Progenitor cell of endocrine pancreas (in vitro differentiated cells): ENCODE measurements at regions not wholly inside any gene's neighbourhood (a gene's known extent, or its start where the extent isn't known, plus 50 kb on each side); places are given as distances from the start of the nearest gene placed in this dataset.

Experiments
- DNase-seq: peaks from one replicate; pipeline ENCODE4 v3.0.0; 2021; ENCODE audit warnings: low spot score; ENCODE audit not compliant: unreplicated experiment
- H3K27ac Mint-ChIP-seq: 2 replicates; pipeline ENCODE4 v1.8.0; 2021; ENCODE audit warnings: mild to moderate bottlenecking, moderate library complexity, mixed read lengths
- H3K27me3 Mint-ChIP-seq: 2 replicates; pipeline ENCODE4 v1.8.0; 2021; ENCODE audit warnings: mixed read lengths
- H3K36me3 Mint-ChIP-seq: 2 replicates; pipeline ENCODE4 v1.8.0; 2022; ENCODE audit warnings: mixed read lengths; ENCODE audit not compliant: insufficient read depth
- H3K4me1 Mint-ChIP-seq: 2 replicates; pipeline ENCODE4 v1.8.0; 2021; ENCODE audit warnings: low read depth, mixed read lengths
- H3K4me3 Mint-ChIP-seq: 2 replicates; pipeline ENCODE4 v1.8.0; 2021; ENCODE audit warnings: low read depth, mild to moderate bottlenecking, moderate library complexity, mixed read lengths
- H3K9me3 Mint-ChIP-seq: 2 replicates; pipeline ENCODE4 v1.8.0; 2021; ENCODE audit warnings: low read depth, mixed read lengths
- TF ChIP-seq, protein P1 (sequence below): fragments of 200-600 bp; sonication (generic); IDR thresholded peaks from one replicate; pipeline ENCODE4 v1.5.0; 2021; ENCODE audit warnings: antibody characterized with exemption, mild to moderate bottlenecking; ENCODE audit not compliant: unreplicated experiment

DNA sequence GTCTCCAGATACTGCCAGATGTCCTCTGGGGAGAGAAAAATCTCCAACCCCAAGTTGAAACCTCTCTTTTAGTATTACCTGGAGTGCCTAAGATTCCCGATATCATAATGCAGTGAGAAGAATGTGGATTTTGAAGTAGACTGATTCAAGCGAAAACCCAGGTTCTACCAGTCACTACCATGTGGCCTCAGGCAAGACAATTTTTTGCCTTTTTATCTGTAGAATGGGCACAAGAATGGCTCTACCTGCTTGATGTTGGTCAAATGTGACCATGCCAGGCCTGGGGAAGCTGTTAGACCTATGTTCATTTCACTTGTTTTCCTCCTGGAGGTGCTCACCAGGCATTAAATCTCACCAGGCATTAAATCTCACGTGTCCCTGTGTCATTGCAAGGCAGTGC, 131.3 kb downstream of the DDX1 start:
- TF ChIP-seq, protein P1, sequence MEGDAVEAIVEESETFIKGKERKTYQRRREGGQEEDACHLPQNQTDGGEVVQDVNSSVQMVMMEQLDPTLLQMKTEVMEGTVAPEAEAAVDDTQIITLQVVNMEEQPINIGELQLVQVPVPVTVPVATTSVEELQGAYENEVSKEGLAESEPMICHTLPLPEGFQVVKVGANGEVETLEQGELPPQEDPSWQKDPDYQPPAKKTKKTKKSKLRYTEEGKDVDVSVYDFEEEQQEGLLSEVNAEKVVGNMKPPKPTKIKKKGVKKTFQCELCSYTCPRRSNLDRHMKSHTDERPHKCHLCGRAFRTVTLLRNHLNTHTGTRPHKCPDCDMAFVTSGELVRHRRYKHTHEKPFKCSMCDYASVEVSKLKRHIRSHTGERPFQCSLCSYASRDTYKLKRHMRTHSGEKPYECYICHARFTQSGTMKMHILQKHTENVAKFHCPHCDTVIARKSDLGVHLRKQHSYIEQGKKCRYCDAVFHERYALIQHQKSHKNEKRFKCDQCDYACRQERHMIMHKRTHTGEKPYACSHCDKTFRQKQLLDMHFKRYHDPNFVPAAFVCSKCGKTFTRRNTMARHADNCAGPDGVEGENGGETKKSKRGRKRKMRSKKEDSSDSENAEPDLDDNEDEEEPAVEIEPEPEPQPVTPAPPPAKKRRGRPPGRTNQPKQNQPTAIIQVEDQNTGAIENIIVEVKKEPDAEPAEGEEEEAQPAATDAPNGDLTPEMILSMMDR = no peak
- Mint-ChIP-seq H3K4me1 (peaks cover 6% of the 10 kb centered on the region), H3K27ac (no peak overlapping the region), H3K27me3 (peaks cover 56% of the 10 kb centered on the region), H3K36me3 (no peaks in the 10 kb centered on the region), H3K9me3 (no peaks in the 10 kb centered on the region), H3K4me3 (no peak overlapping the region)
- DNase-seq = no peak

DNA sequence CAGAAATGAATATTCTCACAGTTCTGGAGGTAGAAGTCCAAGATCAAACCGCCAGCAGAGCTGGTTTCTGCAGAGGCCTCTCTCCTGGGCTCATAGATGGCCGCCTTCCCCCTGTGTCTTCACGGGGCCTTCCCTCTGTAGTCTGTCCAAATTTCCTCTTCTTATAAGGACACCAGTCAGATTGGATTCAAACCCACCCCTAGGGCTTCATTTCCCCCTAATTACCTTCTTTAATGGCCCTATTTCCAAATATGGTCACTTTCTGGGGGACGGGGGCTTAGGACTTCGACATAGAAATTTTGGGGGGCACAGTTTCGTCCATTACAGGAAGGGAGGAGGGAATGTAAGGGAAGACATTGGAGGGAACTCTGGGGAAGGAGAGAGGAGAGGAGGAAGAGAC, 132.6 kb downstream of the DDX1 start:
- Mint-ChIP-seq H3K27ac (no peak overlapping the region), H3K36me3 (no peaks in the 10 kb centered on the region), H3K4me3 (no peak overlapping the region), H3K27me3 (peaks cover 59% of the 10 kb centered on the region), H3K4me1 (peaks cover 5% of the 10 kb centered on the region), H3K9me3 (no peaks in the 10 kb centered on the region)
- TF ChIP-seq, protein P1 = no peak
- DNase-seq = no peak

DNA sequence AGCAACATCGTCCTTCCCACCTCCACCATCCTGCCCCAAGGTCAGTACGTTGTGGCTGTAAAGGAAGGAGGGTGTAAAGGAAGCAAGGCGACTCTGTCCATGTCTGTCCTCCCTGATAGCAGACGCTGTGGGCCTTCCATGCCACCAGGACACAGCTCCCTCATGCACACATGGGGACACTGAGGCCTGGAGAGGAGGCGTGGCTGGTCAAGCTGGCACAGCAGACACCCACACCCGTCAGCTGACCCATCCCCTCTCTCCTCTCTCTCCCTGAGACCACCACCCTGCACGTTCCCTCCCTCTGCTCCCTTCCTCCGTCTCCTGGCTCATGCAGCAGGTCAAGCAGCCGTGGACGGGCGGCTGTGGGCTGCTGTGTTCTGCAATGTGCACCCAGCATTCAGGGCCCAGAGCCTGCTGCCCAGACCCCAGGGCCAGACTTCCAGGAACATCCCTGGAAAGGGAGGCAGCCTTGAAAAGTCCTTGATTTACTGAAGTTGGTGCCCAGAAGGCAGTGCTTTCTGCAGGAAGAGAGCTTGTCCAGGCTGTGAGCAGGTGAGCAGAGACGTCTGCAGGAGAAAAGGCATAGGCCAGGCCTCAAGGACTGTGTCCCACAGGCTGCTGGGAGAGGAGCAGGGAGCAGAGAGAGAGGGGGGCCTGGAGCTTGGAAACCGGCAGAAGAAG, 133.6 kb downstream of the DDX1 start:
- no peak for DNase-seq
- Mint-ChIP-seq H3K36me3 (no peaks in the 10 kb centered on the region), H3K9me3 (no peaks in the 10 kb centered on the region), H3K4me3 (no peak overlapping the region), H3K27ac (no peak overlapping the region), H3K27me3 (peaks cover 65% of the 10 kb centered on the region), H3K4me1 (peaks cover 5% of the 10 kb centered on the region)
- TF ChIP-seq, protein P1 = no peak

DNA sequence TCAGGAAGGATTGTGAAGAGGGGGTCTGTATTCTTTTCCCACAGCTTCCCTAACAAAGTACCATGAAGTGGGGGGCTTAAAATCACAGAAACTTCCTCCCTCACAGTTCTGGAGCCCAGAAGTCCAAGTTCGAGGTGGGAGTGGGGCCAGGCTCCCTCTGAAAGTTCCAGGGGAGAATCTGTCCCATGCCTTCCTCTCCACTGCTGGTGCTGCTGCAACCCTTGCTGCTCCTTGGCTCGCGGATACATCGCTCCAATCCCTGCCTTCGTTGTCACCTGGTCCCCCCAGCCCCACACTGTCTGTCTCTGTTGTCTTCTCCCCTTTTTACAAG, 134.1 kb downstream of the DDX1 start:
- no peaks in the 10 kb centered on the region for H3K36me3 Mint-ChIP-seq
- H3K9me3 Mint-ChIP-seq = no peaks in the 10 kb centered on the region
- no peak for DNase-seq
- peaks cover 70% of the 10 kb centered on the region for H3K27me3 Mint-ChIP-seq
- H3K27ac Mint-ChIP-seq = no peak overlapping the region
- peaks cover 5% of the 10 kb centered on the region for H3K4me1 Mint-ChIP-seq
- TF ChIP-seq, protein P1 = no peak
- H3K4me3 Mint-ChIP-seq = no peak overlapping the region

DNA sequence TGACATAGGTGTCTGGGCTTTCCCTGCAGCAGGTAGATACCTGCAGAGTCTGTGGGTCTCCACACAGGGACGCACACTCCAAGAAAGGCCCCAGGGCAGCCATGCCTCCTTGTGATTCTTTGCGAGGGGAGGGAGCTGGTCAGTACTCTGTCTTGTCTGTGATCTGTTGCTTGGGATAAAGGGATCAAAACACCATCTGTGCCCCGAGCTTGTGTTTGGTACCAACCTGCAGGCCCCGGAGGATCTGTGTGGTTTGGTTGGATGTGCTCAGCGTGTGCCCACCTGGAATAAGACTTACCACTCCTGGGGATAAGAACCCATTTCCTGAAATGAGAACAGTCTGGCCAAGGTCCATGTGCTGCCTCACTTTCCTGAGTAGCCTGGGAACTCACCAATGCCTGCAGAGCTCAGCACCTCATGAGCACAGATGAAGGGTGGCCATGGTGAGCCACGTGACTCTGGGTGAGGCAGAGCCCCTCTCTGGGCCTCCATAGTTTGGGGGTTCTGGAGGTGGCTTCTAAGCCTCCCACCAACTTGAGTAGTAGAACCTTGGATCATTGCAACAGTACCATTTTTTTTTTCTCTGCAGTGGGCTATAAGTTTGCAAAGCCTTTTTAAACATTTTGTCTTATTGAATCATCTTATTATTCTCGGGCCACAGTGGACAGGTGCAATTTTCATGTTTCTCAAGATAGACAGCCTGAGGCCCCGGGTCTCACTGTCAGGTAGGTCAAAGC, 134.8 kb downstream of the DDX1 start:
- no peak overlapping the region for H3K27ac Mint-ChIP-seq
- H3K4me1 Mint-ChIP-seq = peaks cover 5% of the 10 kb centered on the region
- no peak overlapping the region for H3K4me3 Mint-ChIP-seq
- H3K27me3 Mint-ChIP-seq = peaks cover 73% of the 10 kb centered on the region
- no peaks in the 10 kb centered on the region for H3K9me3 Mint-ChIP-seq
- TF ChIP-seq, protein P1 = no peak
- no peak for DNase-seq
- no peaks in the 10 kb centered on the region for H3K36me3 Mint-ChIP-seq
